ENCODE measurements at regions not wholly inside any gene's neighbourhood (a gene's known extent, or its start where the extent isn't known, plus 50 kb on each side); places are given as distances from the start of the nearest gene placed in this dataset.

- TF ChIP-seq MGA (IDR thresholded peaks at IDR 0.05) (0 out of 2 replicates have a peak, but pooled peaks have one; percentile 16), TCF7 (IDR thresholded peaks at IDR 0.05; ENCODE audit: borderline replicate concordance) (peak; percentile 92), ZNF76 (CRISPR knock-in tag; IDR thresholded peaks at IDR 0.05; ENCODE audit: borderline replicate concordance) (no peak), ZNF395 (CRISPR knock-in tag; IDR thresholded peaks at IDR 0.05) (no peak), FOS (IDR thresholded peaks at IDR 0.05; ENCODE audit: extremely low read depth, insufficient read length) (no peak), NR2C2 (CRISPR knock-in tag; IDR thresholded peaks at IDR 0.05) (no peak), NR2C2 (tag; IDR thresholded peaks at IDR 0.05) (peak; percentile 35; the same call in 1 of the 2 replicates), KLF1 (tag; IDR thresholded peaks at IDR 0.05) (no peak), OTX1 (CRISPR knock-in tag; IDR thresholded peaks at IDR 0.05) (no peak), FOXK1 (CRISPR knock-in tag; IDR thresholded peaks at IDR 0.05; ENCODE audit: borderline replicate concordance) (no peak), SRSF3 (IDR thresholded peaks at IDR 0.05; ENCODE audit: insufficient read depth, low read length) (no peak), ELF2 (CRISPR knock-in tag; IDR thresholded peaks at IDR 0.05) (0 out of 2 replicates have a peak, but pooled peaks have one; percentile 18), ERF (CRISPR knock-in tag; IDR thresholded peaks at IDR 0.05) (0 out of 2 replicates have a peak, but pooled peaks have one; percentile 42), NR2C1 (IDR thresholded peaks at IDR 0.05) (no peak), NR2C1 (tag; IDR thresholded peaks at IDR 0.05) (no peak), NR4A1 (CRISPR knock-in tag; IDR thresholded peaks at IDR 0.05) (no peak), NR4A1 (tag; IDR thresholded peaks at IDR 0.05) (0 out of 2 replicates have a peak, but pooled peaks have one; percentile 57)
Observed at GRCh38 chr15:70528270-70528706, 235.1 kb downstream of the UACA start (continued).
